SKM-1 treated with dmso at 0.1 percent for 144 hours (cell line): ENCODE measurements at regions not wholly inside any gene's neighbourhood (a gene's known extent, or its start where the extent isn't known, plus 50 kb on each side); places are given as distances from the start of the nearest gene placed in this dataset.
"Not testable (repeated sequence)": the region's sequence is repeated elsewhere in the genome, so short reads cannot be mapped to it uniquely, and the experiment has no call there.

Experiments
- DNase-seq: peaks from one replicate; lab custom pipeline; 2025; ENCODE audit not compliant: unreplicated experiment; lab: John Stamatoyannopoulos, UW

GRCh38 chr11:135015966-135016365 is 603.9 kb upstream of the B3GAT1 start:
- DNase-seq, result no peak

- DNase-seq, result not testable (repeated sequence)
Observed at GRCh38 chr11:135011313-135011712, 599.3 kb upstream of the B3GAT1 start.

DNA sequence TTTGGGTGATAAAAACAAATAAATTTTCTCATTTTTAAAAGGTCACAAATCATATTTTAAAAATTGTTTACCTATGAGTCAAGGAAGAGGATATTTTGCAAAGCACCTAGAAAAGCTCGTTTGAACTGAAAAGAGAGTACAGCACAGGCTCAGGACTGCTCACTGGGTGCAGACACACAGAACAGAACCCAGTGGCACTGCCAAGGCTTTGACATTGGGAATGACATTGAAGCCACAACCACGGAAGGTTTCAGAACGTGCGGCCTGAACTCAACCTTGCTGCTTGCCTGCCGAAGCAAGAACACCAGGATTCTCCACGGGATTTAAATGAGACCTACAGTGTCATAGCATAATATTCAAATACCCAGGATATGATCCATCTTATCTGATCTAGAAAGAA is 597.1 kb upstream of the B3GAT1 start:
- DNase-seq, result no peak

DNA sequence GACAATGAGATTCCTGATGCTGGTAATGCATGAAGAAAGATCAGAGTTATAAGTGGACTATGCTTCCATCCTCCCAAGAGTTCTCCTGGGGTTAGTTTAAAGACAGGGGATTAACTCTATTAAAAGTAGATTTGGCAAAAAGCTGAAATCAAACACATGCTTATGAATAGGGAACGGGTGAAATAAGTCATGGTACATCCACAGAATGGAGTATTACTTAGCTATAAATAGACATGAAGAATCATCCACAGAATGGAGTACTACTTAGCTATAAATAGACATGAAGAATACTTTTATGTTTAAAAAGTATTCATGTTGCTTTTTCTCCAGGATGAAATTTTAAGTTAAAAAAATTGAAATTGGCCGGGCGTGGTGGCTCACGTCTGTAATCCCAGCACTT is 596.4 kb upstream of the B3GAT1 start:
- no peak for DNase-seq

DNA sequence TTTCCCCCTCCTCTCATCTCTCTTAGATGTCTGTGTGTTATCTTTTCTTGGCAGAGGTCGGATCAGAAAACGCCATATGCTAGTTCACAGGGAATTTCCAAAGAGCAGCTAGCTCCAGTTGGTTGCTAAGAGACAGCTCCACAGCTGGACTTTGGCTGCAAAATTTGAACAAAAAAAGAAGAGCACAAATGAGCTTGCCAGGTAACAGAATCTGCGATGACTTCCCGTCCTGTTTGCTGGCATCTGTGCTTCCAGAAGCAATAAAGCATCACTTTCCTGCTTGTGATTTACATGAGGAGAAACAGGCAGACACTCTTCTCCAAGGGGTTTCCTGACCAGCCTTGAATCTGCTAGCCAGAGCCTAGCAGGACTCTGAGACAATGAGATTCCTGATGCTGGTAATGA is 596.0 kb upstream of the B3GAT1 start:
- no peak for DNase-seq

GRCh38 chr11:135006800-135007199 is 594.8 kb upstream of the B3GAT1 start:
- no peak for DNase-seq

- DNase-seq, result no peak
Observed at GRCh38 chr11:135004495-135004894, 592.5 kb upstream of the B3GAT1 start.

- DNase-seq, result no peak
Observed at GRCh38 chr11:135002236-135002635, 590.2 kb upstream of the B3GAT1 start.

DNA sequence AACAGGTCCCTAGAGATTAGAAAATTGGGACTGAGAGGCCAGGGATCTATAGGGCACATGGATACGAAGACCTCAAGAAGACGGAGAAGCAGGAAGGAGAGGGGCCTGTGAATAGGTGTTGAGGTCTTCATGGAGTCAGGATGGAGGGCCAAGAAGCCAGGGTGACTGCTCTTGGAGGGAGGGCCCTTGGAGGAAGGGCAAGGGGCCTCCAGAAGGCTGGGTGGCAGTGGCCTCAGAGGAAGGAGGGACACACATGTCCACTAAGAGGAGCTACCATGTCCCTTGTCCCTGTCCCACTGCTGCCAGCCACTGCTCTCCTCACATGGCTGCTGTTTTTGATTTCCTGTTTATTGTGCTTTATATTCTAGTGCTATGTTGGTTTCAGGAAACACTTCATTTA is 589.5 kb upstream of the B3GAT1 start:
- no peak for DNase-seq

GRCh38 chr11:135001065-135001464 is 589.0 kb upstream of the B3GAT1 start:
- DNase-seq, result not testable (repeated sequence)

- DNase-seq, result no peak
Observed at GRCh38 chr11:134999590-134999989, 587.5 kb upstream of the B3GAT1 start.

DNA sequence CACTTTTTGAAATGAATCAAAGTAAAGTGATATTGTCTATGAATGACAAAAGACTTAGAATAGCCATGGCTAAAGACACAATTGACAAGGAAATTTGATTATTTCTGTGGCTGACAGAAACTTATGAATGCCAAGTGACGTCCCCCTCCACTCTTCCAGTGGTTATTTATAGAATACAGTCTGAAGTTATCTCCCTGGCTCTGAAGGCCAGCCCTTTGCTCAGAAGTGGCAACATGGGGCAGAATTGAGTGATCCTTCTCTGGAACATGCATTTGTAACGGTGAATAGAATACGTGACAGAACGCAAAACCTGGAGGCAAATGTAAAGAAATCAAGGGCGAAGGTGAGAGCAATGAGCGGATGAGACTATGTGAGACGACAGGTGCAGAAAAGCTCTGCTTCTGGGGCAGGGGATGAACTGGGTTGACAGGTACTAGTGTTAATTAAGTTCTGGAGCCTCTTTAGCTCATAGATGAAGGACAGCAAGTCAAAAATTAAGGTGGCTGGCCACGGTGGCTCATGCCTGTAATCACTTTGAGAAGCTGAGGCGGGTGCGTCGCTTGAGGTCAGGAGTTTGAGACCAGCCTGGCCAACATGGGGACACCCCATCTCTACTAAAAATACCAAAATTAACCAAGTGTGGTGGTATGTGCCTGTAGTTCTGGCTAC is 585.7 kb upstream of the B3GAT1 start:
- DNase-seq, result no peak

DNA sequence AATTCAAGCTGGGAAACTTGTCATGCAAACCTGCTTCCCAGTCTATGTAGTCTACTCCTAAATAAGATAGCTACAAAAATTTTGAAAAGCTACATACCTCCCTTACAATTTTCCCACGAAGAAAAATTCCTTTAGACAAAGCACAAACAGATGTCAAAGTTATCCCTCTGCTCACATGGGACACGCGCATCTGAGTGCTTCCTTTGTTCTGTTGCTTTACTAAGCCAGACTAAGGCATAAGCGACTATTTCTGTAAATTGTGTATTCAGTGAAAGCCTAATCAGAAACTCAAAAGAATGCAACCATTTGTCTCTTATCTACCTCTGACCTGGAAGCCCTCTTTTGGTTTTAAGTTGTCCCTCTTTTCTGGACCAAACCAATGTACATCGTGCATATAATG is 583.7 kb upstream of the B3GAT1 start:
- DNase-seq, result no peak

GRCh38 chr11:134994431-134994830 is 582.4 kb upstream of the B3GAT1 start:
- DNase-seq, result no peak

DNA sequence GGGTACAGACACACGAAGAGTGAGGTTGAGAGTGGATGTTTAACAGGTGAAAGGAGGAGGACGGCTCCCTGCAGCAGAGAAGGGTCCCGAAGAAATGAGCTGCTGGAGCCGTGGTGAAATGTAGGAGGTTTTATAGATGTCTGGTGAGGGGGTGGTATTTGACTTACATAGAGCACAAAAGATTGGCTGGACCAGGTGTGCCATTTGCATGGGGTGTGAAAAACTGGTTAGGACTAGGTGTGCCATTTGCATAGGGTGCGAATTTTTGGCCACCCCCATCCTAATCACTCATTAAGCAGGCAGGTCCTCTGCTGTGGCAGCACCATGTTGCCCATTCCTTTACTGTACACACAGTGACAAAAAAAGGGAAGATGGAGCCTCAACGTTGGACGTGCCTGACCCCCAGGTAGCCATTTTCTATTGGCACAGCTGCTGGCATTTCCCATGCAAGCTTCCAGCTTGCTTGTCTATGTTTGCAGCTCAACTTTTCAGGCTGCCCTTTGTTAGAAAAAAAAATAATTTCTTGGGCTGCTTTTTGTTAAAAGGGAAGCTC is 581.7 kb upstream of the B3GAT1 start:
- no peak for DNase-seq

DNA sequence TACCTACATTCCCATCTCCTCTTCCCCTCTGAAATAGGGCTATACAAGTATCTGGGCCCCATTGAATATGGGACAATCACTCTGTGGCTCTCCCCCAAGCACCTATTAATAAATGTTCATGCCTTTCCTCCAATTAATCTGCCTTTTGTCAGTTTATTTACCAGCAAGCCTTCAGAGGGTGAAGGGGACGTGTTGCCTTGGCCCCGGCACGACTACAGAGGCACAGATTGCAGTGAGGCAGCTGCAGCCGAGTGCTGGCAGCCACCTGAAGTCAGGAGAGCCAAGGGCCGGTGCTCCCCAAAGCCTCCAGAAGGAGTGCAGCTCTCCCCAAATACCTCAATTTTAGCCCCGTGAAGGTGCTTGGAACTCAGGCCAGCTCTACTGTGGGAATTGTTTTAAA is 580.9 kb upstream of the B3GAT1 start:
- DNase-seq, result no peak

- no peak for DNase-seq
Observed at GRCh38 chr11:134988495-134988894, 576.5 kb upstream of the B3GAT1 start.

DNA sequence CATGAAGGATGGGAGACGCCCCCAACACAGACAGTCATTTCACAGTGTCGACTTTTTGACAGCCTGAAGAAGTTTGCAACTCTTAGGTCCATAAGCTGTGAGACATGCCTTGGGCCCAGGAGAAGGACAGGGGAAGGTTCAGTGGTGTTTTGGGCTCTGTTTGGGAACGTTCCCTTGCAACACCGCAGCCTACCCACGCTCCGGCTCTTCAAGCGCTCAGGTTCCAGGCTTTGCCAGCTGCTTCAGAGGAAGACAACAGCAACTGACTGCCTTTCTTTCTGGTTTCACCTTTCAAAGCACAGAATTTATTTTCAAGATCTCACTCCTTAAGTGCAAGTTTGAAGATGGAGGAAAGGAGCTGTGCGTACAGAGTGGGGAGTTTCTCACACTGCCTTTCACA is 575.8 kb upstream of the B3GAT1 start:
- DNase-seq, result no peak

GRCh38 chr11:134987223-134987768 is 575.3 kb upstream of the B3GAT1 start:
- DNase-seq, result no peak

DNA sequence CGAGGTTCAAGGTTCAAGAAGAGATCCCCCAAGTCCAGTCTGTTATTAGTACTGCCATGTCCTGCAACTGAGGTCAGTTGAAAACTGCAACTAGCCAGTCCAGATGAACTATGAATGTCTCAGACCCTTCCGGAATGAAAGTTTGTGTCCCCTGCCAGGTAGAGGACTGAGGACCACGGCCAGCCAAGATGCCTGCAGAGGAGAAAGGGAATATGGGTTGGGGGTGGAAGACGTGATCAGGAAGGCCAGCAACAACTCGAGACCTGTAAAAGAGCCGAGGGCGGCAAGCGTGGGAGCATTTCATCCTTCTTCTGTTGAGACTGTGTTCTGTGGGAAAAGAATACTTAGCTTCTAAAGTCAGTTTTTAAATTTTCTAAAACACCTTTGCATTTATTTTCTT is 572.4 kb upstream of the B3GAT1 start:
- no peak for DNase-seq

GRCh38 chr11:134982432-134982831 is 570.4 kb upstream of the B3GAT1 start:
- not testable (repeated sequence) for DNase-seq

- no peak for DNase-seq
Observed at GRCh38 chr11:134981835-134982234, 569.8 kb upstream of the B3GAT1 start.
